HG02623 (cell line): ENCODE measurements at regions not wholly inside any gene's neighbourhood (a gene's known extent, or its start where the extent isn't known, plus 50 kb on each side); places are given as distances from the start of the nearest gene placed in this dataset.

Experiments
- ATAC-seq: cut with Tn5 transposase; IDR thresholded peaks from one replicate; pipeline ENCODE4 v1.9.1; 2021; ENCODE audit warnings: moderate library complexity; ENCODE audit not compliant: unreplicated experiment

DNA sequence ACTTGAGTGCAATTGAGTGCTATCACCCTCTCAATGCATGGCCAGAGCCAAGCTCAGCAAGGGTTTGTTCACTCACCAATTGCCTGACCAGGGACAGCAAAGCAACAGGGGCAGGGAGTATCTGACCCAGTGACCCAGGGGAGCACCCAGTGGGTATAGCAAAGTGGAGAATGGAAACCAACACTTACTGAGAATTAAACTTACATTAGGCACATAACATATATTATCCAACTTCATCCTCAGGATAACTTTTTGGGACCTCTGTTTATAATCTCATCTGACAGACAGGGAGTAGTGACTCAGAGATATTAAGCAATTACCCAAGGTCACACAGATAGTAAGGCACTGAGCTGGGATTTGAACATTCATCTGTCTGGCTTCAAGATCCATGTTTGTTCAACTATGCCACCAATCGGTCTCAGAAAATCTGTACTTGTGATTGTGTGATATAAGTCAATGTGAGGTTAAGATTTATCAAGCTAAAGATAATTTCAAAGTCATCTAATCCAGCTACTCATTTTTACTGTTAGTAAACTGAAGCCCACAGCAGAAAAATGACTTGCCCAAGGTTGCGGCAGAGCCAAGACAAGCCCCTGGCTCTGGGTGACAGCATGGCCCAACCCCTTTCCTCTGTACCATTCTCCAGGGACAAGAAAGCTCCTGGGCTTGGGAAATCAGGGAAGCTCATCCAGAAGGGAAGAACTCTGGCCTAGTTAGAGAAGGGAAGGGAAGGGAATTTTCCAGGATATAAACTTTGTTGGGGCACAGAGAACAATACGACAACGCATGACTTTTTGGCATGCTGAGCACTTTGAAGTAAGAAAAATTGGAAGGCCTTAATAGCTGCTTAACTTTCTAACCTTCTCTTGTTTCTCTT, 138.0 kb upstream of the SMAD3 start:
- ATAC-seq = no peak

DNA sequence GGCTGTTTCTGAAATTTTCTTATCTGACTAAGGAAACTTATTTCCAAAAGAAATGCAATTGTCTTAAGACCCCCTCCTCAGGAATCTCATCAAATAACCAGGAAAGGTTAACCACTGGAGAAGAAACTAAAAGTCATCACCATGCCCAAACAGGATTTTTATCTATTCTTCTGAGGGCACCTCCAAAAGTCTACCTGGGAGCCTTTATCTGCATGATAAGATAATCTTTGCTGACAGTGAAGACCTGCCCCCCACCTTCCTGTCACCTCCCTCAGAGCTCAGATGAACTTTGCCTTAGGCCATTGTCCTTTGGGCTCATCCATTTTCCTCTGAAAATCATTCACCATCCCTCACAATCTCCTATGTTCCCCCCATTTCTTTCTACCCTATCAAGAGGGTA, 137.3 kb upstream of the SMAD3 start:
- ATAC-seq = no peak

DNA sequence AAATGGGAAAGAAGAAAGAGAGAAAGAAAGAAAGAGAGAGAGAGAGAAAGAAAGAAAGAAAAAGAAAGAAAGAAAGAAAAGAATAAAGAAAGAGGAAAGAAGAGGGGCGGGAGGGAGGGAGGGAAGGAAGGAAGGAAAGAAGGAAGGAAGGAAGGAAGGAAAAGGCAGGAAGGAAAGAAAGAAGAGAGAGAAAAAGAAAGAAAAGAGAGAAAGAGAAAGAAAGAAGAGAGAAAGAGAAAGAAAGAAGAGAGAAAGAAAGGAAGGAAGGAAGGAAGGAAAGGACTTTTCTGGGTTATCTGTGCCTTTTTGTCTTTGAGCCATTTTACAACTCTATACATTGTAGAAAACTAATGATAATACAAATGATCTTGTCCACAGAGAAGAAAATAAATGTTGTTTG, 136.6 kb upstream of the SMAD3 start:
- ATAC-seq = no peak

DNA sequence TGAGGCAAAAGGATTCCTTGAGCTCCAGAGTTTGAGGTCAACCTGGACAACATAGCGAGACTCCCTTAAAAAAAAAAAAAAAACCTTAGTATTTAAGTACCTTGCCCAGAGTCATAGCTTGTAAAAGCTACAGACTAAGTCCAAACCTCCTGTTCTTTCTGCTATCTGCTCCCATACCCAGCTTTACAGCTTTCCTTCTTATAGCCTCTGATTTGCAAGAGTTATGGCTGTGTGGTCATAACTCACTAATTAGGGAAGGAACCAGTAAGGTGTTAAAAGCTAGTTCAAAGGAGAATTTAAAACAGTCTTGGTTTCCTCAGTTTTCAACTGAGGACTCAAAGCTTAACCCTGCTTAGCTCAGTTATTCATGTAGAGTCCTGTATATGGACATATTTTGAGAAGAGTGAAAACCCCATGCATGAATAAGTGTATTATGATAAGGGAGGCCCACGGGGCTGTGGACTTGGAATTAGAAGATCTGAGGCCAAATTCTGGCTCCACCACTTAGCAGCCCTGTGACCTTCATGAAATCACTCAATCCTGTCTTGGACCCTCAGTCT, 135.5 kb upstream of the SMAD3 start:
- no peak for ATAC-seq

DNA sequence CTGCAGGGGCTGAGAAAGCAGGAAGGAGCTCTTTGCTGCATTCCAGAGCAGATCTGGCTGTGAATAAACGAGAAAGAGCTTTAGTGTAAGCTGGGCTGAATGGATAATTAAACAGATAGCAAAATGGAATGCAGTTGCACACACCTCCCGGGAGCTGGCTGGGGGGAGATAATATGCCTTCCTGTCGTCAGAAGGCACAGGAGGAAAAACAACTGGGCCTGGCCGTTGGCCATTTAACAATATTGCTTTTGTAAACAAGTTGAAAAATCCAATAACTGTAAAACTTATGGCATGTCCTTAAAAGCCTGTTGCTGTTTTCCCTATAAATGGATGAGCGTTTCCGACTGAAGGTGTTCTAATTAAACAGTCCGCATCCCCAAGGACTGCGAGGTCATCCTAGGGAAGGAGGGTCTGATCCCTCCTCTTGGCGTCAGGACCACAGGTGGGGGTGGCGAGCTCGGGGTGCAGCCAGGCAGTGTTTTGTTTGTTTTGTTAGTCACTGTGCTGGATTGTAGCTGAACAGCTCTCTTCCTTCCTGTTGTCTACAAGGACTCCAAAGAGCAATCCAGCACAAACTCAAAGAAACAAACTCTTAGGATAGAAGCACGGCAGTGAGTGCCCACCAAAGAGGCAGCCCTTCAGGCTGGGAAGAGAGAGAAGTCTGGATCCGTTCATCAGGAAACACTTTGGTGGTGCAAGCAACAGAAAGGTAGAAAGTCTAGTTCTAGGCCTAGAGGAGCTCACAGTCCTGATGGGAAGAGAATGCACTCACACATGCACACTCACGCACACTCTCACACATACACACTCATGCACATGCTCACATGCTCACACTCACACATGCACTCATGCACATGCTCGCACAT, 133.4 kb upstream of the SMAD3 start:
- no peak for ATAC-seq

DNA sequence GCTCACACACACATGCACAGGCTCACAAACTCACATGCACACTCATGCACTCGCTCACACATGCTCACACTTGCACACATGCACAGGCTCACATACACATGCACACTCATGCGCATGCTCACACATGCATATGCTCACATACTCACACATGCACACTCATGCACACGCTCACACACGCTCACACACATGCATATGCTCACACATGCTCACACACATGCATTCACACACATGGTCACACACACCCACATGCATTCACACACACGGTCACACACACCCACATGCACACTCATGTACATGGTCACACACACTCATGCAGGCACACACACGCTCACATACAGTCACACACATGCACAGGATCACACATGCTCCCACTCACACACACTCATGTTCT, 132.8 kb upstream of the SMAD3 start:
- ATAC-seq = no peak

DNA sequence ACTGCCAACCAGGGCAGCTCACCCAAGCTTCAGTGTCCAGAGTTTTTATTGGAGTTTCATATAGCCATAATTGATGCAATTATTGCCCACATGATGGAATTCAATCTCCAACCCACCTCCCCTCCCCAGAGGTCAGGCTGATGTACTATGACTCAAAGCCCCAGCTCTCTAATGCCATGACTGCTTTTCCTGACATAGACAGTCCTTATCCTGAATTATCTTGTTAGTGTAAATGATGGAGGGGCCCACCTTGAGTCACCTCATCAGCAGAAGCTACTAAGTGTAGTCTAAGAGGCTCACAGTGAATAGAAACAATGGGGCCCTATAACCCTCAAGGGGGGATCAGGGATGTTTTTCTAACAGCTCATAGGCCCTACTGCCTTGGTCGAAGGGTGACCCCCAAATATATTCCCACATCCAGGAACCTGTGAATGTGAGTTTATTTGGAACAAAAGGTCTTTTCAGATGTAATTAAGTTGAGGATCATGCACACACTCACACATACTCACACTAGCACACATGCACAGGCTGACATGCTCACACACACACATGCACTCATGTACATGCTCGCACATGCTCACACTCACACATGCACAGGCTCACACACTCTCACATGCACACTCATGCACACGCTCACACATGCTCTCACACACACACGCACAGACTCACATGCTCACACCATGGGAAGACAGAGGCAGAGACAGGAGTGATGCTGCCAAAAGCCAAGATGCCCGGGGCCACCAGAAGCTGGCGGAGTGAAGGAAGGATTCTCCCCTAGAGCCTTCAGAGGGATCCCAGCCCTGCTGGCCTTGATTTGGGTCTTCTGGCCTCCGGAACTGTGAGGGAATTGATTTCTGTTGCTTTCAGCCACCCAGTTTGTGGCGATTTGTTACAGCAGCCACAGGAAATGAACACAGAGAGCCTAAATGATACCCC, 131.2 kb upstream of the SMAD3 start:
- ATAC-seq = no peak

DNA sequence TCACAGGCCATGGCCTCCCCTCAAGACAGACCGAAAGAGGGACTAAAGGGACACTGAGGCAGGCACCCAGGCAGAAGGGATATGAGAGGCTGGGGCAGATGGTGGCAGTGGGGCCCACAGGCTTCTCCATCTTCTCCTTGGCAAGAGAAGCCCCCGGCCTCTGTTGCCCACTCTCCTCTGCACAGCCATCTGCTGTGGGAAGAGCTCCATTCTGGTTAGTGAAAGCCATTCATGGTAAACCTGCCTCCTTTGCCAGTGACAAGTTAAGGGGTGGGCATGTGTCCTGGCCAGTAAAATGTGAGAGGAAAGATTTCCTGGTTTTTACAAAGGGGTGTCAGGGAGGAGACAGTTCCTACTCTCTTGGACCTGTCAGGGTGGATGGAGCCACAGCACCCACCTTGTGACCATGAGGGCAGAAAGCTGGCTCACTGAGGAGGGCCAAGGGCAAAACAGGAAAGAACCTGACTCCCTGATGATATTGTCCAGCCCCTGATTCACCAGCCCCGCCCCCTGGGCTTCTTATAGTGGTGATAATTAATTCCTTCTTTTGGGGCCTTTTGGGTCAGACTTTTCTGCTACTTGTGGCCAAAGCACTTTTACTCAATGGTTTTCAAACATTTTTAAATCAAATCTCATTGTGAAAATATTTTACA, 130.4 kb upstream of the SMAD3 start:
- no peak for ATAC-seq

DNA sequence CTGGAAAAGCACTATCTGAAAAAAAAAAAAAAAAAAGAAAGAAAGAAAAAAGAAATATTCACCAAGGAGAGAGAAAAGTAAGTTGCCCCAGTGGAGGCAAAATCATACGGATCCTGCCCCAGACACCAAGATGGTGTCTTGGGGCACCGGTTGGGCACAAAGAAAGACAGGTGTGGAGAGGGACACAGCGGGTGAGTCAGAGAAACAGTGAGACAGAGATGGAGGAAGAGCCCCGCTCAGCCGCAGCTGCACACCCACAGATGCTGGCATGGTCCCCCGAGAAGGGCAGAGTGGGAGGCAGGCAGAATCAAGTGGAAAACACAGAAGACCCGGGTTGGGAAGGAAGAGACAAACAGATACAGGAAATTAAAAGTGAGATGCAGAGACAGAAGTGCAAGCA, 129.7 kb upstream of the SMAD3 start:
- no peak for ATAC-seq

DNA sequence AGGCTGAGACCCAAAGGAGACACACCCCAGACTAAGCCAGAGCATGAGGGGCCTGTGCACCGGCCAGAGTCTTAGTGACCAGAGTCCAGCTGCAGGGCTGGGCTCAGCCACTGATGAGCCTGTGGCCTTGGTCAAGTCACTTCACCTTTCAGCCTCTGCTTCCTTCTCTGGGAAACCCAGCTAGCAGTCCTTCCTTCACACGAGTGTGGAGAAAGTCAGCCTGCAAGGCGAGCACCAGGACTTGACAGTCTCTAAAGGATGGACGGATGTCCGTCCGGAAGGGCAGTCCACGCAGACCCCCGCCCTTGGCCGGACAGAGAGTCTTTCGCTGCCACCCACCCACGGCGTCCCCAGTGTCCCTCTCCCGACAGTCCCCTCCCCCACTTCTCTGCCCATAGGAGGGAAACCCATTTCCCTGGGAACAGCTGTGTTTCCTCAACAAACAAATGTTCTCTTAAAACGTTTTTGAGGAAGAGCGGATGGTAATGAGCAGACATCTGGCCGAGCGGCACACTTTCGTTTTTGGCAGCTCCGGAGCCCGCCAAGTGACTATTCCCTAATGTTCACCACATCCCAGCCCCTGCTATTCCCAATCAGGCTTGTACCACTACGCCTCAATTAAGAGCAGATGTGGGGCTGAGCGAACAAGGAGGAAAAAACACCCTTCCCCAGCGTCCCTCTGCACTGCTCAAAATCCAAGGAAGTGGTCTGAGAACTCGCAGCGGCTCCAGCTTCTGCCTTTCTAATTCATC, 129.1 kb upstream of the SMAD3 start:
- ATAC-seq = no peak

DNA sequence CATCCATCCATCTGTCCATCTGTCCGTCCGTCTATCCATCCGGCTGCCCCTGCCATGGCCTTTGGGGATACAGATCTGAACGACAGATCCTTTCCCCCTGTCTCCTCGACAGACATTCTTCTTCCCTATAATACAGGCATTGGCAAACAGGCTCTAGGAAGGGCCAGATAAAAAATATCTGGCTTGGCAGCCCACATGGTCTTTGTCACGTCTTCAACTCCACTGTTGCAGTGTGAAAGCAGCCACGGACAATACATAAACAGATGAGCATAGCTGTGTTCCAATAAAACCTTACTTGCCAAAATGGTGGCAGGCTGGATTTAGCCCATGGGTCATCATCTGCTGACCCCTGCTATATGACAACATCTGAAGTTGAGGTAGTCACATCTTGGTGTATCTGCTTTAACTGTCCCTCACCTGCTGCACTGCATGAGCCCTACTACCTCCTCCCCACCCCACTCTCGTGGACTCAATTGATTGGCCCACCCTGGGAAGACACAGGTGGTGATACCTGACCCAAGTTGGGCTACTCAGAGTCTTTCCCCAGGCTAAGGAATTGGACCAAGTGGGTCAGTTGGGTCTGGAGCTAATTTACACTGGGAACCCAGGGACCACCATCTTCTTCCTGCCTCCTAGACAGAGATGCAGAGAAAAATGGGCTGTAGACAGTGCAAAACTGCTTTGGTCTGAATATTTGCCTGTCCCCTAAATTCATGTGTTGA, 128.4 kb upstream of the SMAD3 start:
- no peak for ATAC-seq

DNA sequence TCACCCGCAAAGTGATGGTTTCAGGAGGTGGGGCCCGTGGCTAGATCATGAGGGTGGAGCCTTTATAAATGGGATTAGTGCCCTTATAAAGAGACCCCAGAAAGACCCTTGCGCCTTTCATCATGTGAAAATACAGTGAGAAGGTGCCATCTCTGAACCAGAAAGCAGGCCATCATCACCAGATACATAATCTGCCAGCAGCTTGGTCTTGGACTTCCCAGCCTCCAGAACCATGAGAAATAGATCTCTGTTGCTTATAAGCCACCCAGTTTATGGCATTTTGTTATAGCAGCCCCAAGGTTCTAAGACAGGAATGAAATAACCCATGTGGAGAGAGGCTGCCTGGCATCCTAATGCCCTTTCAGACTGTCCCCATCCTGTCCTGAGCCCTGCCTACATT, 127.8 kb upstream of the SMAD3 start:
- no peak for ATAC-seq

DNA sequence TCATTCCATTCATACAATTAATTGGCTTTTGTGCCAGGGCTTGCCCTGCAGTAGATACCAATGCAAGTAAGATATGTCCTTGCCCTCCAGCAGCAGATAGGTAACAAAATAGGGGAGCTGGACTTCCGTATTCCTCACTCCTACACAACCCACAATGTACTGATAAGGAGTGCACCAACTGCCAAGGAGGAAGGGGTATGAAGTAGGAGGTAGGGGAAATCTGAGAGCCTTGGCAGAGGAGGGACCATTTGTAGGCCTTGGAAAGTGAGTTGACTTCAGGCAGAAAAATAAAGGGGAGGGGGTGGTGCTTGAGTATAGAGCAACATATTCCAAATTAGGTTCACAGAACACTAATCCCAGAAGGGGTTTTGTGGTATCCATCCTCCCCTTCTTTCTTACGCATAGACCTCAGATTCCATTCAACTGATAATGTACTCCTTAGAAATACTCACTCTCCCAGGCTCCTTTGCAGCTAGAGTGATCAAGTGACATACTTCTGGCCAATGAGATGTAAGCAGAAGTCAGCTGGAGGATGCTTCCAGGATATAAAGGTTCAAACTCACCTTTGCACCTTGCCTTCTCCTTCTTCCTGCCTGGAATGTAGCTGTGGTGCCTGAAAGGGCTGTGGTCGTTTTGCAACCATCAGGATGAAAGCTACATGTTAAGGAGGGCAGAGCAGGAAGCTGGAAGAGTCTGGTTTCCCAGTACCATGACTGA, 127.1 kb upstream of the SMAD3 start:
- ATAC-seq = no peak

DNA sequence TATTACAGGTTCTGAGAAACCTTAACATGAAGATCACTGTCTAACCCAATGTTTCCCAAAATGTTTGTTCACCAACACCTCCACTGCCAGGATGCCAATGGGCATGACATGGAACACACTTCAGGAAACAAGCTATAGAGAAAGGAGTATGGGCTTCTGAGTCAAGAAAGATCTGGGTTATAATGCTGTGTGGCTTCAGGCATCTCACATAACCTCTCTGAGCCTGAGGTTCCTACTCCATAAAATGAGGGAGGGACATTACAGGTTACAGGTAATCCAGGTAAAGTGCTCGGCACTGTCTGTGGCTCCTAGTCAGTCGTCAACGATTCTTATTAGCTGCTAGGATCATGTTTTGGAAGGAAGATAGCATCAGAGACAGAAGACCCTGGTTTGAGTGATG, 126.4 kb upstream of the SMAD3 start:
- no peak for ATAC-seq

DNA sequence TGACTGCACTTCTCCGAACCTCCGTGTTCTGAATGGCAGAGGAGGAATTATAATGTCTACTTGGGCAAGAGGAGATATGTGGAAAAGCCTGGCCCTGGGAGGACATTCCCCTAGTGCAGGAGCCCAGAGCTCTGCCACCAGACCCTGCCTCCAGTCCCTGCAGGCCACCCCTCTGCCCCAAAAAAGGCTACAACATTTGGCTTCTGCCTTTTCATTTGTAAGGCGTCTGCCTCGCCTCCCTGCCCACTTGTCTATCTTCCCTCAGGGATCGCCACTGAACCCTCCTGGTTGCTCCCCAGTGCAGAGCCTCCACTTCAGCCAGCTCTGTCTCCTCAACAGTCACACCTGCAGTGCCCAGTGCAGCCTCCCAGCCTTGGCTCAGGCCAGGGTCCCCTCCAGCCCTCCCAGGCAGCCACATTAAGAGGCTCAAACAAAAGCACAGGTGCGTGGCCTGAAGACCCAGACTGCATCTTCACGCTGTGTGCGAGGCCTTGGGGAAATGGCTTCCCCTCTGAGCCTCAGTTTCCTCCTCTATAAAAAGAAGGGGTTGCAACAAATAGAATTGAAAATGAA, 125.9 kb upstream of the SMAD3 start:
- ATAC-seq = no peak

DNA sequence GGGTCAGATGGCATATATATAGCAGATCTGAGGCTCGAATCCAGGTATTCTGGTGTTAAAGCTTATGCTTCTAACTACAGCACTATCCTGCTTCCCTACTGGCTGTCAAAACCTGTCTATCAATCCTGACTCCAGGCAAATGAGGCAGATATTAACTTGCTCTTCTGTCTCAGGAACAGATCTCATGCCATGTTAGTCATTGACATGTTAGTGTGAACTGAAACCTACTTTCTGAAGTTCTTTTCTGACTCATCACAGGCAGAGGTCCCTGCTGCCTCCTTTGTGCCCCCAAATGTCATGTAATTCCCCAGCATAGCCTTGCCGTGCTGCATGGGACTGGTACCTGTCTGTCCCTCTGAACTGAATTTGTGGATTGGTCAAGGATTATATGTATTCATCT, 125.0 kb upstream of the SMAD3 start:
- ATAC-seq = no peak

DNA sequence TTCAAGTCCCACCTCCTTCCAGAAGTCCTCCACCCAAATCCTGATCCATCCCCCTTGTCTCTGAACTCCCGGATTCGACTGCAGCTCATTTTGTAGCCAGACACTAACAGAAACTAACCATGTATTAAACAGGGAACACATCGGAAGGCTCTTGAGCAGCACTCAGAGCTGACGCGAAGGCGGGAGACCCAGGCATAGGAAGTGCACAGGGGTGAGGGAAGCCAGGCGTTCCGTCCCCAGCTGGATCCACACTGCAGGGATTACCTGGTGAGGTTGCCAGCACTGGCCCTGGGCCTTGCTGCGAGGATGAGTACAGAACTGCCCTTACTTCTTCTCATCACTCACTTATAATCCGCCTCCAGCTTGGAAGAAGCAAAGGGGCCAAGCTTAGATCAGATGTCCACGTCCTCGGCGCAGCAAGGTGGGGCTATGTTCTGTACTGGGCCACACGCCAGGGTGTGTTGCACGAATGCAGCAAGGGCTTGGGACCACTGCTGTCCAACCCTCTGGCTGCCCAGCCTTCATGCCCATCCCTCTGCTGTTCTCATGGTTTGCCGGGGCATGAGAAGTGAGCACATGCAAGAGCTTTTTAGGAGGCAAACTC, 124.2 kb upstream of the SMAD3 start:
- no peak for ATAC-seq

DNA sequence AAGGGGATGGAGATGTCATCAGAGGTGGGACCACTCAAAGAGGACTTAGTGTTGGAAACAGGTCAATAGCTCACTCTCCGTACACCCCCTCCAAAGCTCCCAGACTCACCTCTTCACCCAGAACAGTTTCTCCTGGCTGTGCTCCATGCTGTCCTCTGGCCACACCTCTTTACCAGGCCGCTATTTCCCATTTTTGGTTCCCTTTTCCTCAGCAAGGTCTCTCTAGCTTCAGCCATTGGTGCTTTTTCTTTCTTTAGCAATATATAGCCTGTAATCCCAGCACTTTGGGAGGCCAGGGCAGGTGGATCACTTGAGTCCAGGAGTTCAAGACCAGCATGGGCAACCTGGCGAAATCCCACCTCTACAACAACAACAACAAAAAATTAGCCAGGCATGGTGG, 123.6 kb upstream of the SMAD3 start:
- no peak for ATAC-seq
